Stimulated activated CD4-positive, alpha-beta T cell treated with anti-CD3 and anti-CD28 coated beads, Interleukin-15, amount 100 ng/mL, for 48 hours (primary cell): ENCODE measurements at regions not wholly inside any gene's neighbourhood (a gene's known extent, or its start where the extent isn't known, plus 50 kb on each side); places are given as distances from the start of the nearest gene placed in this dataset.
"Not testable (repeated sequence)": the region's sequence is repeated elsewhere in the genome, so short reads cannot be mapped to it uniquely, and the experiment has no call there.

Source experiments
- DNase-seq, 2 donors: peaks; one replicate each; pipeline ENCODE4 v3.0.0-alpha.2; 2020; ENCODE audit warnings: low read depth in 2 of 2

DNA sequence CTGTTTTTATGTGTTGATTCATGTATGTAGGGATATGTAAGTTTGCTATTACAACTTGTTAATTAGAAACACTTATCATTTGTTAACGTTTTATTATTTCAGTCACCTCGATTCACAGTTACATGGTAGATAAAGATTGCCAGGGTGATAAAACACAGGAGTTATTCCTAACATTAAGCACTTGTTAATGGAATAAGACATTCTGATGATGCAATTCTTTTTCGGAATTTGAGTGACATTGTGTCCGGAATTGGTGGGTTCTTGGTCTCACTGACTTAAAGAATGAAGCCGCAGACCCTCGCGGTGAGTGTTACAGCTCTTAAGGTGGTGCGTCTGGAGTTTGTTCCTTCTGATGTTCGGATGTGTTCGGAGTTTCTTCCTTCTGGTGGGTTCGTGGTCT lies 624.0 kb upstream of the CITED2 start:
- DNase-seq, result not testable (repeated sequence)

DNA sequence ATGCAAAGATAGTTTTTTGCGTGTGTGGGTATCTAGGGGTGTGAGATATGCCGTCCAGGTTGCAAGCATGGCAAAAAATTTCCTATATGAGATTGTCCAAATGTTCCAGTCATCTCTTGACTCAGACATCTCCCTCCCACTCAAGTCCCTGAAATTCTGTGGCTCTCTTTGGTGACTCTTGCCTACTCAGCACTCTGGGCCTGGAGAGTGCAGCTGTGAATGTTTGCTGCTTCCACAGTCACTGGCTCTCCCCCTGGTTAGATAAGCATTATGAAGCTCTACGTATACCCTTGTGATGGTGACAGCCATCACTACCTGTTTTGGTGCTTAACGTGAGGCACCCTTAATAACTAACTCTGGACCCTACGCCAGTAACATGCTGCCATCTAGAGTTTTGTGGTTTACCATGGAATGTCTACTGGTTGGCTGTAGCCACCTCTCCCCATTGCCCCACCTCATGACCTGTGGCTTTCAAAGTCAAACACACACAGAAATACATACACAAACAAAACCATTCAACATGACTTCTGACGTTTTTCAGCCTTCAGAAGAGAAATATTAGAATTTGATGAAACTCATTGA lies 621.9 kb upstream of the CITED2 start:
- DNase-seq, result no peak

- no peak for DNase-seq
Observed at GRCh38 chr6:139994998-139995397, 620.5 kb upstream of the CITED2 start.

- DNase-seq, result no peak
Observed at GRCh38 chr6:139990856-139991465, 616.5 kb upstream of the CITED2 start.

DNA sequence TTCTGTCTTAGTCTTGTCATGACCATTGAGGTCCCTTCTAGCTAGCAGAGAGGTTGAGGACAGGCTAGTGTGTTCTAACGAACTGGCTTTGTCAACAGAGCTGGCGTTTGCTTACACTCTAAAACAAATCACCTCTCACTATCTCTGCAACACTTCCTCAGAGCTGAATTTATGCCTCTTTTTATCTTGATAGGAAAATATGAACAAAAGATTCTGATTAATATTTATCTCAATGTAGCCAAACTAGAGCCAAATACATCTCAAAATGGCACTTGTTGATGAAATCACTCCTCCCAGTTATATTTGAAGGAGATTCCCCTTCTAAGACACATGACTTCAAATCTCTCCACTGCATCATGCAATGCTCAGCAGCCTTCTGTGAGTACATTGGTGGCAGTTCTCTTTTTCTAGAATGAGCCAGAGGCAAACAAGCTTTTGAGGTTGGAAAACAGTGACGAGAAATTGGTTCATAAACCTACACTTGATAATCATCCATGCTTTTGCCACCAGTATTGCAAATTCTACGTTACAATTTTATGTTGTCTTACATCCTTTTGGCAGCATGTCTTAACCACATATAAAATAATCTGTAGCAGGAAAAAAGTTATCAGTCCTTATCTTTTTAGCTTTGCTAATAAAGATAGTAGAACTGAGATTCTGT lies 615.7 kb upstream of the CITED2 start:
- DNase-seq, result no peak

- DNase-seq, result no peak
Observed at GRCh38 chr6:139988685-139989084, 614.2 kb upstream of the CITED2 start.

DNA sequence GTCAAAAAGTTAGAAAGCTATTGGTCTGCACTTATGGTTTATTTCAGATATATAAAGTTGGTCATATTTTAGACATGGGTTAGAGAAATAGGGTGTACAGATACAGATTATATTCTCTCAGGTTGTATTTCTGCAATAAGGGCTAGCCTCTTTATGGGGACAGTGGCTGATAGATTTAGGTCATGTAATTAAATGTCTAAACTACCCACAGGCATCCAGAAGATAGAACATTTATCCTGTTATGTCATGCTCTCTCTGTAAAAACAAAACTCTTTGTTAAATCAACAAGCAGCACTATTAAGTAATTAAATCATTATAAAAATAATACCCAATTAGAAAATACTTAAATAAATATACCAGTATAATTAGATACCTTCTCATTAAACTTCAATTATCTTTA lies 612.6 kb upstream of the CITED2 start:
- DNase-seq, result no peak

- DNase-seq, result no peak
Observed at GRCh38 chr6:139985236-139985815, 610.9 kb upstream of the CITED2 start.

- no peak for DNase-seq
Observed at GRCh38 chr6:139984317-139984716, 609.9 kb upstream of the CITED2 start.

GRCh38 chr6:139983555-139984276 lies 609.3 kb upstream of the CITED2 start:
- no peak for DNase-seq

DNA sequence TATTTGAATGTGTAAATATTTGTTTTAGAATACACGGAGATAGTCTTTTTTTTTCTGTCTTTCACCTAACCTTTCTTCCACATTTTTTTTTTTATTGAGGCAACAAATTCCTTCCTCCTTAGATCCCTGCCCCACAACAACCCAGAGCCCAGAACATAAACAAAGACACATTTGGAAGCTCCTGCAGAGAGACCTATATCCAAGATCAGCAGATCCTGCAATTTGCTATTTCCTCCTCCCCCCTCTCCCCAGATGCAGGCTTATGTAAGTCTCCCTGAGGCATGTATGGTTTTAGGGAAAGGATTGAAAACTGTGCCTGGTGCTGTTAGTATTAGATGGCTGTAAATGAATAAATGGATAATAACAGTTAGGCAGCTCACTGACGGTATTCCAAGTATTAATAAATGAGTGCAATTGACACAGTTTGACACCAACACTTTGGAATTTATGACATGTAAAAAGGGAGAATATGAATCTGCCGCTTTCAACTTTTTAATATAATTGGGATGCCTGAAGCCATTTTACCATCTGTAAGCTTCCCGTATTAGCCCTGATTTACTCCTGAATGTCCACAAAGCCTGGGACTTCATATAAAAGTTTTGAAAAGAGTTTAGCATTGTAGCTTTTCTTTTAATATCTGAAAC lies 608.3 kb upstream of the CITED2 start:
- DNase-seq, result no peak

GRCh38 chr6:139982195-139982594 lies 607.7 kb upstream of the CITED2 start:
- DNase-seq, result no peak

GRCh38 chr6:139981768-139982181 lies 607.3 kb upstream of the CITED2 start:
- no peak for DNase-seq

- DNase-seq, result no peak
Observed at GRCh38 chr6:139981066-139981624, 606.7 kb upstream of the CITED2 start.

DNA sequence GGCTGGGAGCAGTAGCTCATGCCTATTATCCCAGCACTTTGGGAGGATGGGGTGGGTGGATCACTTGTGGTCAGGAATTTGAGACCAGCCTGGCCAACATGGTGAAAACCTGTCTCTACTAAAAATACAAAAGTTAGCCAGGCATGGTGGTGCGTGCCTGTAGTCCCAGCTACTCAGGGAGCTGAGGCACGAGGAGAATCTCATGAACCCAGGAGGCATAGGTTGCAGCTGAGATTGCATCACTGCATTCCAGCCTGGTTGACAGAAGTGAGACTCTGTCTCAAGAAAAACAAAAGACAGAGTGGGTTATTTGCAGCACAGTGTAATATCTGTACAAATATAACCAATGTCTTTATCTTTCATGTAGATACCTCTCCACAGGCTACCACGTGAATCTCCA lies 606.2 kb upstream of the CITED2 start:
- not testable (repeated sequence) for DNase-seq

DNA sequence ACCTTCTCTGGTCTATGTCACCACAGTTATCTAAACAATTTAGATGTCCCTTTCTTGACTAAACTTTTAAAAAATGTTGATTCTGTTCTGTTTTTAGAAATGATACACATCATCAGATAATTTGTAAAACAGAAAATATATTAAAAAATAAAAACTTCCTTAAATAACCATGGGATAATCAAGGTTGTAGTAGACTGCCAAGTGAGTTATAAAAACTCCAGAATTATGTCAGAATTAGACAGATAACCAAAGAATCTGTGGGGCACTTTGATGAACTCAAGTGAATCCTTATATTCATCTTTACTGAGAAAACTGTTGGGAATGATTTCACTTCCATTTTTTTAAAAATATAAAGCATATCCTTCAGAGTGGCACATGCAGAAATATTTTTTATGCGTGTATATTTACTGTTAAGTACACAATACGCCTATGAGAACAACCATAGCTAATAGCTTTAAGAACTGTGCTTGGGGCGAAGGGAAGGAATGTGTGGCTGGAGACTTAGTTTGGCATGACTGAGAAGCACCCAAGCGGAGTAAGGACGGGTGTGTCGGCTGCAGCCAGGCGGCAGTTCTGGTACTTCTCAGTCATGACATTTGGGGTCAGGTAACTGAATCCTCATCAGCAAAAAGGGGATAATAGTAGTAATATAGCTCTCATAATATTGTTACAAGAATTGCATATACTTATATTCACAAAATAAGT lies 604.7 kb upstream of the CITED2 start:
- DNase-seq, result no peak

- no peak for DNase-seq
Observed at GRCh38 chr6:139977887-139978332, 603.5 kb upstream of the CITED2 start.

GRCh38 chr6:139973669-139974344 lies 599.4 kb upstream of the CITED2 start:
- no peak for DNase-seq

- no peak for DNase-seq
Observed at GRCh38 chr6:139972116-139972515, 597.7 kb upstream of the CITED2 start.

GRCh38 chr6:139970591-139970991 lies 596.1 kb upstream of the CITED2 start:
- DNase-seq, result no peak
